ENCODE measurements at regions not wholly inside any gene's neighbourhood (a gene's known extent, or its start where the extent isn't known, plus 50 kb on each side); places are given as distances from the start of the nearest gene placed in this dataset.

- no peak for TF ChIP-seq EZH2 (IDR thresholded peaks at IDR 0.05; ENCODE audit: borderline replicate concordance, low read depth, low read length, poor library complexity, severe bottlenecking)
- TF ChIP-seq, protein P1, sequence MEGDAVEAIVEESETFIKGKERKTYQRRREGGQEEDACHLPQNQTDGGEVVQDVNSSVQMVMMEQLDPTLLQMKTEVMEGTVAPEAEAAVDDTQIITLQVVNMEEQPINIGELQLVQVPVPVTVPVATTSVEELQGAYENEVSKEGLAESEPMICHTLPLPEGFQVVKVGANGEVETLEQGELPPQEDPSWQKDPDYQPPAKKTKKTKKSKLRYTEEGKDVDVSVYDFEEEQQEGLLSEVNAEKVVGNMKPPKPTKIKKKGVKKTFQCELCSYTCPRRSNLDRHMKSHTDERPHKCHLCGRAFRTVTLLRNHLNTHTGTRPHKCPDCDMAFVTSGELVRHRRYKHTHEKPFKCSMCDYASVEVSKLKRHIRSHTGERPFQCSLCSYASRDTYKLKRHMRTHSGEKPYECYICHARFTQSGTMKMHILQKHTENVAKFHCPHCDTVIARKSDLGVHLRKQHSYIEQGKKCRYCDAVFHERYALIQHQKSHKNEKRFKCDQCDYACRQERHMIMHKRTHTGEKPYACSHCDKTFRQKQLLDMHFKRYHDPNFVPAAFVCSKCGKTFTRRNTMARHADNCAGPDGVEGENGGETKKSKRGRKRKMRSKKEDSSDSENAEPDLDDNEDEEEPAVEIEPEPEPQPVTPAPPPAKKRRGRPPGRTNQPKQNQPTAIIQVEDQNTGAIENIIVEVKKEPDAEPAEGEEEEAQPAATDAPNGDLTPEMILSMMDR (conservative IDR thresholded peaks at IDR 0.05; ENCODE audit: low read depth, low read length), result no peak
These were observed 210.8 kb upstream of the STARD13 start for GRCh38 chr13:33496336-33496735.
